ENCODE measurements at regions not wholly inside any gene's neighbourhood (a gene's known extent, or its start where the extent isn't known, plus 50 kb on each side); places are given as distances from the start of the nearest gene placed in this dataset.
"Not testable (repeated sequence)": the region's sequence is repeated elsewhere in the genome, so short reads cannot be mapped to it uniquely, and the experiment has no call there.

DNA sequence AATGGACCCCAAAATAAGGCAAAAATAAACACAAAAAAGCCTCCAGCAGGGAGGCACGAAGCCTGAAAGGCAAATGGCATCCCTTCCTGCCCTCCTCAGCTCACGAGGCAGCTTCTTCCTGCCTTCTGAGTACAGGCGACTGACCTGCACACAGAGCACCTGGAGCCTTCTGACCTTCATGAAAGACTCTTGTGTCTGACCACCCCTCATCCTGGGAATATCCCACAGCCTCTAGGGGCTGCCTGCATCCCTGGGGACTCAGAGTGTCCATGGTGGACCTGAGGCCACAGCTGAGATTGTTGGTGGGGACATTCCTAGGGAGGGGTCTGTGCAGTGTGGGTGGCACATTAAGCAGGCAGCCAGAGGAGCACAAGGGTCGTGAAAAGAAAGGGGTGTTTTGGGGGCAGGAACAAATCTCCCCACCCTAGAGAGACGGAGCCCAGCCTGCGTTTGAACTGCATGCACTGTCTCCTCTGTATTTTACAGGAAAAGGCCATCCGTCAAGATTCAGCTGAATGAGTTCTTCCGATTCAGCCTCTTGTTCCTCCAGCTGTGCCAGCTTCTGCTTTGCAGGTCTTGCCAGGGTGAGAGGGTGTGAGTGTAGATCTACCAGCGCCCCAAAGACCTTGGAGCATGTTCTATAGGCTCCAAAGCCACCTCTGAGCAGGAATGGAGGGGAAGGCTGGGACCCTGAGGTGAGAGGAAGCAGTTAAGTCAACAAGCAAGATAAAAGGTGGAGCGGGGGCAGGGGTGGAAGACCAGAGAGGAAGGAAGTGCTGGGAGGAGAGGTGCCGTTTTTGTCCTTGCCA is 80.4 kb upstream of the MEF2A start:
- no peak for DNase-seq (ENCODE audit: low read depth in 2 of 2, low spot score in 1 of 2)

DNA sequence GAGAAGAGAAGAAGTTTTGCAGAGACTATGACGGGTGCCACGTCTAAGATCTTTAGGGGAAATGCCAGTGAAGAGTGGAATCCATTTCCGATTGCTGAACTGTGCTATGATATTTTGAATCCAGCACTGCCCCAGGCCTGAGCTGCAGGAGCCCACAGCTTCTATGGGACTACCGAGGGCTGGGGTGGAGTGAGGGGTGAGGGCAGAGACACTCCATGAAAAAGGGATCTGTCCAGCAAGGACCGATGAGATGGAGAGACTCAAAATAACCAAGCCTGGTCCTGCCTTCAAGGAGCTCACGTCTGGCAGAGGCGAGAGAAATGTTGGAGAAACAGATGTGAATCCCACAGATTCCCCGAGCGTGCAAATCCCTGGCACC is 79.8 kb upstream of the MEF2A start:
- DNase-seq (ENCODE audit: low read depth in 2 of 2, low spot score in 1 of 2) = no peak

DNA sequence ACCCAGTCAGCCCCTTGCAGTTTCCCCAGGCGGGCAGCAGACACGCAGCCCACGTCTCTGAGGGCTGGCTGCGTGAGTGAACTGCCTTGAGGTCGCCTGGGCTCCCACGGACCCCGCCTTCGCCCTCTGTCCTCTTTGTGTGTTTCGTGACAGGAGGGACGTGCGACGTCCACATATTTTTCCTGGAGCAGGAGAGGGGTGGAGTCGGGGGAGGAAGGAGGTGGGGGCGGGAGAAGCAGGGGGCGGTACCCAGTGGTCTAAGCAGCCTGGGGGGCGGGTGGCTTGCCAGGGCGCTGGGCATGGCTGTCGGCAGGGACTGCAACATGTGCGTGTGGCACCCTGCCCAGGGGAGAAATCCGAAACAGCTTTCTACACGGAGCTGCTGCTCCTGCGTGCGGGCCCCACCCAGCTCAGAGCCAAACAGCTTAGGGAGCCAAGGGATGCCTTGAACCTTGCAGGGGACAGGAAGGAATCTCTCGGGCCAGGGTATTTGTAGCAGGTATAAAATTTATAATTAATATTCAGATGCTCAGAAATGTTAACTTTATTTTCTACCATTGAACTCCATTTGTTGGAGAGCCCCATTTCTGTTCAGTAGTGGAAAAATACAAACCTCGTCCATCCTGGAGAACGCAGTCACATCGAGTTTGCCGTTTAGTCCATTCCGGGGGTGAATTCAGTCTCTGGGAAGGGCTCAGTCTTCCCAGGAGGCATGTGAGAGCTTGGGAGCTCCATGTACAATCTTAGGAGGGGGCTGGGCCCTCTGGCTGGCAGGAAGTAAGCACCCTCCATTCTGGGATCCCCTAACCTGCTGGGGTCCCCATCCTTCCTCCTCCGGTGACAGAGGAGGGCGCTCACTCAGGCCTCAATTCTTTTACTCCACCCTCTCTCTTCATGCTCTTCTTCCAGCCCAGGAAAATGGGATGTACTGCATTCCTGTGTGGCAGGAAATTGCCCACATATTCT is 79.1 kb upstream of the MEF2A start:
- no peak for DNase-seq (ENCODE audit: low read depth in 2 of 2, low spot score in 1 of 2)

DNA sequence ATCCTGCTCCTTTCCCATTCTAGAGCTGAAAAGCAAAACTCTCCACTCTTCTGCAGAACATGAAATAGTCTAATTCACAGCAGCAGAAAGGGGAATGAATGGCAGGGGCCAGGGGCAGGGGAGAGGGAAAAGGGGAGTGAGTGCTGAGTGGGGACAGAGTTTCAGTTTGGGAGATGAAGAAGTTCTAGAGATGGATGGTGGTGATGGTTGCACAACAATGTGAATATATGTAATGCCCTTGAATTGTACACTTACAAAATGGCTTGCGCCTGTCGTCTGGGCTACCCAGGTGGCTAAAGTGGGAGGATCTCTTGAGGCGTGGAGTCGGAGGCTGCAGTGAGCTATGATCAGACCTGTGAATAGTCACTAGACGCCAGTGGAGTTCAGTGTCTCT is 78.5 kb upstream of the MEF2A start:
- no peak for DNase-seq (ENCODE audit: low read depth in 2 of 2, low spot score in 1 of 2)

DNA sequence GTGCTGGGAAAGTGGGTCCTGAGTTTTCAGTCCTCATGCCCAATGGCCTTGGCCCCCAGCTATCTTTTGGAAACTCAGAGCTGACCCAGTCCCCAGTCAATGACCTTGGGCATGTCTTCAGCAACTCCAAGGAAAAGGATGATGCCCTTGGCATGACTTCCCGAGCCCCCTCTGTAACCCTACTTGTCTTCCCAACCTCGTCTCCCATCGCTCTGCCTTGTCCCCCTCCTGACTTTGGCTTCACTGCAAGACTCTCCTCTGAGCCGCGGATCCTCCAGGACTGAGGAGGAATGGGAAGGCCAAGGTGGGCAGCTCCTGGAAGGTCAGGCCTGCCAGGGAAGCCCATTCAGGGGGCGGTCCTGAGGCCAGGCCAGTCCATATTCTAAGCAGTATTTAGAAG is 73.5 kb upstream of the MEF2A start:
- no peak for DNase-seq (ENCODE audit: low read depth in 2 of 2, low spot score in 1 of 2)

DNA sequence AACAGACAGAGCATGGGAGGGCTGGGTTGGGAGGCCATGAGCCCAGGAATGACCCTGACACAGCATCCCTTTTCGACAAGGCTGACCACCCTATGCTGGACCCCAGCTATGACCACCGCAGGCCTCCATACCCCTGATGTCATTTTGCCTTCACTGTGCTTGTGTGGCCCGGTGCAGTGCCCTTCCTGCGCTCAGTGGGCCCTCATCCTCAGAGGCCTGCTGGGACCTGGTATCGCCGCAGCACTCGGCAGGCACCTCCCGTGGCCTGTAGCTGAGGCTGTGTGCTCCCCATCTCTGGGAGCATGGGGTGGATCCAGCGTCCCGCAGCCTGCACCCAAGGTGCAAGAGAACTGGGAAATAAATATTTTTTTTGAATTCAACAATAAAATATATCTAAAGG is 73.1 kb upstream of the MEF2A start:
- DNase-seq (ENCODE audit: low read depth in 2 of 2, low spot score in 1 of 2) = no peak

DNA sequence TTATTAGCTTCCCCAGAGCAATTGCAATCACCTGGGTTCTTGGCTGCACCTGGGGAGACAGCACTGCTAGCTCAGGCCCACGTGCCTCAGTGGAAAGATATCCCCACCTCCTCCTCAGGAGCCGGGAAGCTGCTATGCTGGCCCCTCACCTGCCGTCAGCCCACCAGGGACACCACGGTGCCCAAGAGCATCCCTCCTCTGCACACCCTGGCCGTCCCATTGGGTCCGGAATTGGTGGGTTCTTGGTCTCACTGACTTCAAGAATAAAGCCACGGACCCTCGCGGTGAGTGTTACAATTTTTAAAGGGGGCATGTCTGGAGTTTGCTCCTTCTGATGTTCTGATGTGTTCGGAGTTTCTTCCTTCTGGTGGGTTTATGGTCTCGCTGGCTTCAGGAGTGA is 72.3 kb upstream of the MEF2A start:
- DNase-seq (ENCODE audit: low read depth in 2 of 2, low spot score in 1 of 2) = no peak

DNA sequence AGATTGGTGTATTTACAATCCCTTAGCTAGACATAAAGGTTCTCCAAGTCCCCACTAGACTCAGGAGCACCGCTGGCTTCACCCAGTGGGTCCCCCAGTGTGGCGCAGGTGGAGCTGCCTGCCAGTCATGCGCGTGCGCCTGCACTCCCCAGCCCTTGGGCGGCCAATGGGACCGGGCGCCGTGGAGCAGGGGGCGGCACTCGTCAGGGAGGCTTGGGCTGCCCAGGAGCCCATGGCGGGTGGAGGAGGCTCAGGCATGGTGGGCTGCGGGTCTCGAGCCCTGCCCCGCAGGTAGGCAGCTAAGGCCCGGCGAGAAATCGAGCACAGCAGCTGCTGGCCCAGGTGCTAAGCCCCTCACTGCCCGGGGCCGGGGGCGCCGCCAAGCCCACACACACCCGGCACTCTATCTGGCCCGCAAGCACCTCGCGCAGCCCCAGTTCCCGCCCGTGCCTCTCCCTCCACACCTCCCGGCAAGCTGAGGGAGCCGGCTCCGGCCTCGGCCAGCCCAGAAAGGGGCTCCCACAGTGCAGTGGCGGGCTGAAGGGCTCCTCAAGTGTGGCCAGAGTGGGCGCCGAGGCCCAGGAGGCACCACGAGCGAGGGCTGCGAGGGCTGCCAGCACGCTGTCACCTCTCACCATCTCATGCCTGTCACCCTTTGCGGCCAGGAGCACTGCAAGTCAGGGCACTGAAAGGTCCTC is 71.1 kb upstream of the MEF2A start:
- DNase-seq (ENCODE audit: low read depth in 2 of 2, low spot score in 1 of 2) = not testable (repeated sequence)

DNA sequence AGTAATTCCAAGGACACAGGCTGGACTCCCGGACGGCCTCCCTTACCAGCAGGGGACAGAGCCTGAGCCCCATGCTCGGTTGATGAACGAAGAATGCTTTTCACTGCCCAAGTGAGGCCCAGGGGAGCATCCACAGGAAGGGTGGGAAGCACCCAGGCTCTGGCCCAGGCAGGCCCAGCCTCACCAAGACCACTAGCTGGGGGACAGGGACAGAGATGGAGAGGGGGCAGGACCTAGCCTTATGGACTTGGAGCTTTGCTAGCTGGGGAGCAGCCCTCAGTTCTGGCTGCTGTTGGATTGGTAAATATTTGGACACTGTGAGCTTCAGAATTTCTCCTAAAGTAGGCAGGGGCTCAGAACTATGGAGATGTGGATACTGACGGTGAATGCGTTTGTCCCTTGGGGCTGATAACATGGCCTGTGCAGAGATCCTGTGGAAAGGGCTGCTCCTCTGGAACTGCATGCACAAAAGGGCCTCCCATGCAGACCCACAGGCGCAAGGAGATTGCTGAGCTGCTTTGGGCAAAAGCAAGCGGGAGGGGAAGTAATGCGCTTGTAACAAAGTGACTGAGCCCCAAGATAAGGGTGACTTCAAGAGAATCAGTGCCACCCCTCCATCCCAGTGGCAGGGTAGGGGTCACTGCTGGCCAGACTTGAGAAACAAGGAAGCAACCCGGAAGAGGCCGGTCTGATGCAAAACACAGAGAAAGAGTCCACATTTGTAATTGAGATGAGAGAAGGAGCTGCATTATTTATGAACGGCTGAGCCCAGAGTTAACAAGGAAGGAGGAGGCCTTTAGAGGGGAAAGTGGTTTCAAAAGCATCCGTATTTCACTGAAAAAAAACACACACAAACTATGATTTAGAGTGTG is 70.1 kb upstream of the MEF2A start:
- DNase-seq (ENCODE audit: low read depth in 2 of 2, low spot score in 1 of 2) = no peak

DNA sequence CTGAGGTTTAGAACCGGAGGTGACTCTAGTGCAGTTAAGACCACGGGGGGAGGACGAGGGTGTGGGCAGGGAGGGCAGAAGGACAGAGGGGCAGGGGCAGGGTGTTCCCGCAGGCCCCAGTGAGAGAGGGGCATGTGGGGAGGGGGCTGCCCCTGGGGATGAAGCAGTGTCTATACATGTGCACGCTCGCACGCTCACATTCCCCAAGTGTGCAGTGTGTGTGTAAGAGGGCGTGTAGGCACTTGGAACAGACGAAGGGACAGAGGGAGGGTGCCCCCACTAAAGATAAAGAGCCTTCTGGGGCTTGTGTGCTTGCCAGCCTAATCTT is 69.5 kb upstream of the MEF2A start:
- DNase-seq (ENCODE audit: low read depth in 2 of 2, low spot score in 1 of 2) = no peak

DNA sequence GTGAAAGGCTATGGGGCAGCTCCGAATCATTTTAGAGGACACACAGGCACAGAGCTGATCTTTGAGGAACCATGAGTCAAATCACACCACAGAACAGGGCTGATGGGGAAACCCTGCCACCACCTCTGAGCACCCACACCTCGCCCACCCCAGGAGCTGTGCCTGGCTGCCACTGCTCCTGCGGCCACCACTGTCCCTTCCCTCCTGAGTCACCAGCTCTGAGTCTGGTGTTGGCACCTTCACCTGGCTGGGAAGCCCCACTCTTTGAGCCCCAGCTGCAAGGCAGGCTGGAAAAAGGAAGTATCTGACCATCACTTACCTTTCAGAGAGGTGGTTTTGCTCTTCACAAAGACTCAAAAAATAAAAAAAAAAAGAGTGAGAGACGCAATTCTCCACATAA is 63.6 kb upstream of the MEF2A start:
- DNase-seq (ENCODE audit: low read depth in 2 of 2, low spot score in 1 of 2) = no peak

DNA sequence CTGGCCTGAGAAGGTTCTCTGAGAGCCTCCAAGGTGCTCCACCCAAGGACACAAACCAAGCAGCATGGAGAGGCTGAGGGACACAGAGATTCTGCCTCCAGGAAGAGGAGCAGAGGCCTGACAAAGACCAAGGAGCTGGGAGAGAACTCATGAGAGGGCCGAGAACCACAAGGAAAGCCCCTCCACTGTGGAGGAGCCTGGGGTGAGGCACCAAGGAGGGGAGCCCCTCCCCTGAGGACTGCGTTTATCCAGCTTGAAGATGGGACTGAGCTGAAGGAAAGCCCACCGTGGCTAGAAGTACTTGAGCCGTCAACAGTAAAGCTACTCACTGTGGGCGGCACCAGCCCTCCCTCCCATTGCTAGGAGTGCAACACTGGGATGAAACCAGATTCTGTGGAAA is 63.1 kb upstream of the MEF2A start:
- DNase-seq (ENCODE audit: low read depth in 2 of 2, low spot score in 1 of 2) = no peak

DNA sequence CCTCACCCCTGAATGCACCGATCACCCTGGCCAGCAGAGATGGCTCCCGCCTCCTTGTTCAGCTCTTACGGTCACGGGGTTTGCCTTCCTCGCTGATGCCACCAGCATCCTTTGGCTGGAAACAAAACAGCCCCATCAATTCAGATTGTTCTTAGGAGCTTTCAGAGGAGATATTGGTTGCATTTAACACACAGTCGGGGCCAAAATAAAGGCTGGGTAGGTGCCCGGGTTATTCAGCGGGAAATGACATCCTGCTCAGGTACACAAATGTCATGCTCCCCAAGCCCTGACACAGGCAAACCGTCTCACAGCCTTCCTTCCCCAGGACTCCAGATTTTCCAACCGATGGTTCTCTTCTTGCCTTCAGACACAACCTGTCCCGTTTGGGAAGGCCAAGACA is 62.4 kb upstream of the MEF2A start:
- no peak for DNase-seq (ENCODE audit: low read depth in 2 of 2, low spot score in 1 of 2)

DNA sequence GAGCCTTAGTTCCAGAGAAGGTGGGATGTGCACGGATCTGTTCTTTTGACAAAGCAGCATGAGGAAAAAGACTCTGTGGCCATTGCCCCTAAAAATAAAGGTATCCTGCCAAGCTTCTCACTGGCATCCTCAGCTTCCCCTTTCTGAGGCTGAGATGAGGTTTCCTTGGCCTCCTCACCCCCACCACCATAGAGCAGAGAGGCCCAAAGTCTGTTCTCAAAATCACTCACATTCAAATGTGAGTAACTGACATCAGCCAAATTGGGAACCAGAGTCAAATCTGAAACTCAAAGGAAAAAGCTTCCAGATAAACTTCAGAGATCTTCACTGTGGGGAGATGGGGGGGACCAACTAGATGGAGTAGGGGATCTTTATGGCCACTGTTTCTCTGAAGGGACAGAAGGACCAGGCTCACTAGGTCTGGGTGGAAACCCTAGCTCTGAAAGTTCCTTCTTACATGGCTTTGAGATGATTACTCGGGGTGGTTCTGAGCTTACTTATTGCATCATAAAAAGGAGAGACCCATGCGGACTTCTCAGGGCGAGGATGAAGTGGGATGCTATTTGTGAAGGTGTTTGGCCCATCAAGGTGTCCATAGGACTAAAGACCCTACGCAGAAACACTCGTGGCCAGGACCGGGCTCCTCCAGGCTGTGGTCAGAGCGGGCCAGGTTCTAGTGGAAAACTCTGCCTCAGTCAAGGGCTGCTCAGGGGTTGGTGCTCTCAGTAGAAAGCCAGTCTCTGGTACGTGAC is 61.5 kb upstream of the MEF2A start:
- no peak for DNase-seq (ENCODE audit: low read depth in 2 of 2, low spot score in 1 of 2)

DNA sequence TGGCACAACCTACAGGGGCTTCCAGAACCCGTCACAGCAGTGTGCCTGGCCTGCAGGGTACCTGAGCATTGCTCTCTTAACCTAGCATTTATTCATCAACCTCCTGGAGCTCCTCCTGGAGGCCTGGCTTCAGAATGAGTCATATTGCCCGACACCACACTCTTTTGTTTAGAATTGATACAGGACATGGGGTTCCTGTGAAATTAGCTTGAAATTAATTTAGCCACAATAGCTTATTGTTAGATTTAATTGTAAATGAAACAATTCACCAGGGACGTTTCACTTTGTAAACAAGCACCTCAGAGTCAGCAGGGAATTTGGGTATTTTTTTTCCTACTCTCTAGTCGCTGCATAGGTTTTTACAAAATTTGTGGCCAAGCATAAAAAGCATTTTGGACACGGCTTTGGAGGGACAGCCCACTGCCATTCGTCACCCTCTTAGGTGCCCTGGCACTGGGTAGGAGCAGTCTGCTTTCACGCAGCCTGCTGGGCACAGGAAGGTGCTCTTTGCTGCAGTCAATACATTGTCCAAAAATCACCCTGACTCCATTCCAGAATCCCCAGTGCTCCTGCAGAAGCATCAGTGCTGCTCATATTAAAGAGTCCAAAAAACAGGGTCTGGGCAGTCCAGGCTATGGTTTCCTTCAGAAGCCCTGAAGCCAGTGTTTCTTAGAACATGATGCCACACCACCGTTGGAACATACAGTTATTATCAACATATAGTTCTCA is 60.8 kb upstream of the MEF2A start:
- DNase-seq (ENCODE audit: low read depth in 2 of 2, low spot score in 1 of 2) = no peak

DNA sequence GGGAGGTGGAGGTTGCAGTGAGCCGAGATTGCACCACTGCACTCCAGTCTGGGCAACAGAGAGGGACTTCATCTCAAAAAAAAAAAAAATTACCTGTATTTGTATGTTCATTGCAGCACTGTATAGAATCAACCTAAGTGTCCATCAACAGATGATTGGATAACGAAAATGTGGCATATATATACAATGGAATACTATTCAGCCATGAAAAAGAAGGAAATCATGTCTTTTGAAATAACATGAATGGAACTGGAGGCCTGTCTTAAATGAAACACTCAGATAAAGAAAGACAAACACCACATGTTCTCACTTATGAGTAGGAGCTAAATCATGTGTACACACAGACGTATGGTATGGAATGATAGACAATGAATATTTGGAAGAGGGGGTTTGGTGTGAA is 59.4 kb upstream of the MEF2A start:
- DNase-seq (ENCODE audit: low read depth in 2 of 2, low spot score in 1 of 2) = no peak

DNA sequence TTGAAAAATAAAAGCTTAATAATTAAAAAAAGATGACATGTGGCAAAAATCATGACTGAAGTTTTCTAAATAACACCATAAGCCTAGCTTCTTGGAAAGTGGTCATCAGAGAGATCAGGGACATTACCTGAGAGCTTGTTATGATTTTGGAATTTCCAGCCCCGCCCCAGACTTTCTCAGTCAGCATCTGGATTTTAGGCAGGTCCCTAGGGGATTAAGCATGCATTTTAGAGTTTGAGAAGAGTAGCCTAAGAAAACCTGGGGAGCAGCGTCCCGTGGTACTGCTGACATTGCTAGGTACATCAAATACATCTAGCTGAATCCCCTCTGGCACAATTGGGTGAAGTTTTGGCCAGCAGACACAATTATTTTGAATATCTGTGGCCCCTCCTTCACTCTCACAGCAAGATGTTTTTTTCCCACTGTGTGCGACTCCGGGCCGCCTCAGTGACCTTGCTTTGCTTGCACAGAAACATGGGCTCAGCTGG is 58.7 kb upstream of the MEF2A start:
- no peak for DNase-seq (ENCODE audit: low read depth in 2 of 2, low spot score in 1 of 2)

DNA sequence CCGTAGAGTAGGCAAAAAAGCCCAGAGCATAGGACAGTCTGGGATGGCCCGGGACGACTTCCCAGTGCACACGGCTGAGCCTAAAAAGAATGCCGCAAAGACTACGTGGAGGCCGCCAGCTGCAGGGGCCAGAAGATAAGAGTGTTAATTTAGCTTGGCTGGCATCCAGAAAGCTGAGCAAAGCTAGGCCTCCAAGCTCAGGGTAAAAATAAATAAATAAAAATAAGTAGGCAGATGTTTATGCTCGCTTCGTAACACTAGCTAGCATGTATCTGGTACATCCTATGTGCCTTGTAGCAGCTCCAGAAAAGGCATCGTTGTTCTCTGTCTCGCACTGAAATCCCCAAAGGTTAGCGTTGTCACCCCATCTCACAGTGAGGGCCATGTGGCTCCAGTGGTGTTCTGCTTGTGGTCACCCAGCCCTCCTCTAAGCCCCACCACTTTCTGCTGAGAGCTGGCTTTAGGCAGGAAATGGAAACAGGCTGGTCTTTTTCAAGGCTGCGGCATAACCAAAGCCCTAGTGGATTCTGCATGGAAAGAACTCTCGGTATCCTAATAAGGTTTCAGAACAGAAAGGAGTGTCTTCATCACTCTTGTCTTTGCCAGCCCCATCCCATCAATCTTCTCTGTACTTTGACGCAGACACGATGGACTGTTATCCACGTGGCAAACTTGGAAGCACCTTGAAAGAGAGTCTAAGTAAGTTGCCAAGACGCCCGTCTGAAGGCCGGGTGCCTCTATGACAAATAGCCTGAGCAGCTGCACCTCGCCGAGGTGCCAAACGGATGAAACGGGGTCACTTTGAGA is 58.1 kb upstream of the MEF2A start:
- DNase-seq (ENCODE audit: low read depth in 2 of 2, low spot score in 1 of 2) = no peak

DNA sequence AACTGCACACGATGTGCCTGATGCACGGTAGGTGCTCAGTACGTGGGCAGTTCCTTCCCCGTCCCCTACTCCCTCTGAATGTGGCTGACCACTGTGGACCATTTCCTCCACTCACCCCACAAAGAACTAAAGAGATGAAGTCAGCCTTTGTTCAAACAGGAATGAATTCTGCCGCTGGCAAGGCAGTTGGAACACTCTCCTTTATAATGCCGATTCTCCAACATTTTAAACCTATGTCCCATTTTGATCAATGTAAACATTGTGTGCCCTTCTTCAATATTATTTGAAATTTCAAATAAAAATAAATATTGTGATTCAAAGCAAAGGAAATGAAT is 57.5 kb upstream of the MEF2A start:
- DNase-seq (ENCODE audit: low read depth in 2 of 2, low spot score in 1 of 2) = no peak

Measured in stimulated activated CD8-positive, alpha-beta memory T cell treated with anti-CD3 and anti-CD28 coated beads, Interleukin-4, amount 100 ng/mL, for 4 hours (primary cell).